Smooth muscle cell (in vitro differentiated cells): ENCODE measurements at regions not wholly inside any gene's neighbourhood (a gene's known extent, or its start where the extent isn't known, plus 50 kb on each side); places are given as distances from the start of the nearest gene placed in this dataset.

ENCODE experiments used
- DNase-seq: peaks from one replicate; lab custom pipeline; 2025; ENCODE audit not compliant: unreplicated experiment; lab: John Stamatoyannopoulos, UW
- H2AFZ ChIP-seq: fragments of 200-600 bp; sonication (generic); 2 replicates; pipeline ENCODE4 v1.6.0; 2016; ENCODE audit warnings: antibody characterized with exemption, low read depth, mild to moderate bottlenecking
- H3F3A ChIP-seq: fragments of 200-600 bp; sonication (generic); 2 replicates; pipeline ENCODE4 v1.6.0; 2017; ENCODE audit warnings: antibody characterized with exemption, low read depth
- H3K27ac ChIP-seq: fragments of 200-600 bp; sonication (generic); 2 replicates; pipeline ENCODE4 v1.5.1; 2016; ENCODE audit warnings: low read depth, mild to moderate bottlenecking
- H3K27me3 ChIP-seq: fragments of 200-600 bp; sonication (generic); 2 replicates; pipeline ENCODE4 v1.6.1; 2016; ENCODE audit warnings: low read depth, mild to moderate bottlenecking
- H3K36me3 ChIP-seq: fragments of 200-600 bp; sonication (generic); 2 replicates; pipeline ENCODE4 v1.5.1; 2016; ENCODE audit warnings: low read depth
- H3K4me1 ChIP-seq: fragments of 200-600 bp; sonication (generic); 2 replicates; pipeline ENCODE4 v1.5.1; 2016; ENCODE audit warnings: low read depth
- H3K4me2 ChIP-seq: fragments of 200-600 bp; sonication (generic); 2 replicates; pipeline ENCODE4 v1.6.0; 2016; ENCODE audit warnings: mild to moderate bottlenecking
- H3K4me3 ChIP-seq: fragments of 200-600 bp; sonication (generic); 2 replicates; pipeline ENCODE4 v1.5.1; 2016; ENCODE audit warnings: mild to moderate bottlenecking
- H3K79me2 ChIP-seq: fragments of 200-600 bp; sonication (generic); 2 replicates; pipeline ENCODE4 v1.6.0; 2016; ENCODE audit warnings: low read depth, mild to moderate bottlenecking
- H3K9ac ChIP-seq: fragments of 200-600 bp; sonication (generic); 2 replicates; pipeline ENCODE4 v1.6.0; 2016; ENCODE audit warnings: low read depth
- H3K9me3 ChIP-seq: fragments of 200-600 bp; sonication (generic); replicated peaks from 2 replicates; pipeline ENCODE4 v1.5.1; 2016; ENCODE audit warnings: low read depth
- H4K20me1 ChIP-seq: fragments of 200-600 bp; sonication (generic); 2 replicates; pipeline ENCODE4 v1.6.0; 2016; ENCODE audit warnings: low read depth
- CTCF ChIP-seq: fragments of 200-600 bp; sonication (generic); IDR thresholded peaks from 2 replicates; pipeline ENCODE4 v1.5.1; 2017; ENCODE audit warnings: borderline replicate concordance, mild to moderate bottlenecking, antibody characterized with exemption; ENCODE audit not compliant: insufficient read depth, poor library complexity, severe bottlenecking
- WGBS: methylation state at CpG from one replicate; pipeline ENCODE4 v1.1.7; 2016; ENCODE audit warnings: low lambda C conversion rate; 5-methylcytosine and 5-hydroxymethylcytosine counted together

GRCh38 chr3:95055288-95055687 is 992.4 kb downstream of the NSUN3 start:
- no peak overlapping the region for H2AFZ ChIP-seq
- no peaks in the 10 kb centered on the region for H3F3A ChIP-seq
- no peaks in the 10 kb centered on the region for H3K4me1 ChIP-seq
- H3K9ac ChIP-seq, result no peak overlapping the region
- no peaks in the 10 kb centered on the region for H4K20me1 ChIP-seq
- no peak overlapping the region for H3K4me3 ChIP-seq
- no peaks in the 10 kb centered on the region for H3K36me3 ChIP-seq
- H3K4me2 ChIP-seq, result no peak overlapping the region
- no peak overlapping the region for H3K27ac ChIP-seq
- no peaks in the 10 kb centered on the region for H3K27me3 ChIP-seq
- no peak for DNase-seq
- H3K9me3 ChIP-seq, result no peaks in the 10 kb centered on the region
- no peak for TF ChIP-seq CTCF
- H3K79me2 ChIP-seq, result no peaks in the 10 kb centered on the region
- WGBS, result 94% methylated on average over 2 of the region's 2 CpGs

- H3K27me3 ChIP-seq, result no peaks in the 10 kb centered on the region
- DNase-seq, result no peak
- no peaks in the 10 kb centered on the region for H4K20me1 ChIP-seq
- no peak overlapping the region for H3K27ac ChIP-seq
- H3K36me3 ChIP-seq, result no peaks in the 10 kb centered on the region
- no peaks in the 10 kb centered on the region for H3K9me3 ChIP-seq
- no peak overlapping the region for H2AFZ ChIP-seq
- no peak overlapping the region for H3K9ac ChIP-seq
- 88% methylated on average over 3 of the region's 3 CpGs for WGBS
- H3K79me2 ChIP-seq, result no peaks in the 10 kb centered on the region
- no peak overlapping the region for H3K4me3 ChIP-seq
- no peaks in the 10 kb centered on the region for H3K4me1 ChIP-seq
- no peak for TF ChIP-seq CTCF
- no peak overlapping the region for H3K4me2 ChIP-seq
- H3F3A ChIP-seq, result no peaks in the 10 kb centered on the region
Observed at GRCh38 chr3:95082191-95082590, 1019.3 kb downstream of the NSUN3 start.

GRCh38 chr3:95084738-95085137 is 1021.9 kb downstream of the NSUN3 start:
- Histone ChIP-seq H3F3A (no peaks in the 10 kb centered on the region), H3K27ac (no peak overlapping the region), H4K20me1 (no peaks in the 10 kb centered on the region)

GRCh38 chr3:95088464-95088863 is 1025.6 kb downstream of the NSUN3 start:
- no peak overlapping the region for H2AFZ ChIP-seq
- H4K20me1 ChIP-seq, result no peaks in the 10 kb centered on the region
- H3K27me3 ChIP-seq, result no peaks in the 10 kb centered on the region
- H3K4me3 ChIP-seq, result no peak overlapping the region
- H3K36me3 ChIP-seq, result no peaks in the 10 kb centered on the region
- whole genome bisulfite sequencing, result 89% methylated on average over 5 of the region's 5 CpGs
- H3K27ac ChIP-seq, result no peak overlapping the region
- no peaks in the 10 kb centered on the region for H3K9me3 ChIP-seq
- no peaks in the 10 kb centered on the region for H3F3A ChIP-seq
- no peak overlapping the region for H3K9ac ChIP-seq
- no peak overlapping the region for H3K4me2 ChIP-seq
- H3K79me2 ChIP-seq, result no peaks in the 10 kb centered on the region
- no peaks in the 10 kb centered on the region for H3K4me1 ChIP-seq
- no peak for DNase-seq
- TF ChIP-seq CTCF, result no peak

More at GRCh38 chr3:95084738-95085137, 1021.9 kb downstream of the NSUN3 start:
- no peak overlapping the region for H3K4me2 ChIP-seq
- DNase-seq, result no peak
- H3K36me3 ChIP-seq, result no peaks in the 10 kb centered on the region
- H3K79me2 ChIP-seq, result no peaks in the 10 kb centered on the region
- no peaks in the 10 kb centered on the region for H3K9me3 ChIP-seq
- no peaks in the 10 kb centered on the region for H3K4me1 ChIP-seq
- no peak overlapping the region for H3K4me3 ChIP-seq
- no peaks in the 10 kb centered on the region for H3K27me3 ChIP-seq
- no peak overlapping the region for H2AFZ ChIP-seq
- no peak overlapping the region for H3K9ac ChIP-seq
- no peak for TF ChIP-seq CTCF
